HG03558 (cell line): ENCODE measurements at regions not wholly inside any gene's neighbourhood (a gene's known extent, or its start where the extent isn't known, plus 50 kb on each side); places are given as distances from the start of the nearest gene placed in this dataset.
"Not testable (repeated sequence)": the region's sequence is repeated elsewhere in the genome, so short reads cannot be mapped to it uniquely, and the experiment has no call there.

Experiments used
- ATAC-seq: cut with Tn5 transposase; IDR thresholded peaks from one replicate; pipeline ENCODE4 v1.9.1; 2021; ENCODE audit warnings: moderate number of reproducible peaks; ENCODE audit not compliant: unreplicated experiment; ENCODE audit errors: extremely low read depth

- ATAC-seq: no peak
These were observed 163.2 kb upstream of the INTU start for GRCh38 chr4:127469542-127469941.

GRCh38 chr4:127469959-127470809 lies 162.6 kb upstream of the INTU start:
- ATAC-seq: no peak

- not testable (repeated sequence) for ATAC-seq
These were observed 154.5 kb upstream of the INTU start for GRCh38 chr4:127478271-127478670.

GRCh38 chr4:127479031-127479622 lies 153.6 kb upstream of the INTU start:
- ATAC-seq: no peak

GRCh38 chr4:127482049-127482448 lies 150.7 kb upstream of the INTU start:
- no peak for ATAC-seq

GRCh38 chr4:127484117-127484516 lies 148.6 kb upstream of the INTU start:
- no peak for ATAC-seq

GRCh38 chr4:127486248-127486647 lies 146.5 kb upstream of the INTU start:
- ATAC-seq: no peak

- ATAC-seq: no peak
These were observed 141.2 kb upstream of the INTU start for GRCh38 chr4:127491571-127491970.

- not testable (repeated sequence) for ATAC-seq
These were observed 135.9 kb upstream of the INTU start for GRCh38 chr4:127496875-127497274.

GRCh38 chr4:127498366-127498765 lies 134.4 kb upstream of the INTU start:
- ATAC-seq: no peak

GRCh38 chr4:127500242-127500641 lies 132.5 kb upstream of the INTU start:
- no peak for ATAC-seq

- ATAC-seq: no peak
These were observed 131.7 kb upstream of the INTU start for GRCh38 chr4:127501103-127501502.

- no peak for ATAC-seq
These were observed 129.6 kb upstream of the INTU start for GRCh38 chr4:127503111-127503510.

- no peak for ATAC-seq
These were observed 127.6 kb upstream of the INTU start for GRCh38 chr4:127505203-127505602.

- no peak for ATAC-seq
These were observed 126.5 kb upstream of the INTU start for GRCh38 chr4:127506283-127506682.

- ATAC-seq: no peak
These were observed 123.6 kb upstream of the INTU start for GRCh38 chr4:127509155-127509554.

- not testable (repeated sequence) for ATAC-seq
These were observed 120.1 kb upstream of the INTU start for GRCh38 chr4:127512672-127513071.

GRCh38 chr4:127515259-127515658 lies 117.5 kb upstream of the INTU start:
- not testable (repeated sequence) for ATAC-seq

GRCh38 chr4:127518046-127518445 lies 114.7 kb upstream of the INTU start:
- ATAC-seq: no peak

- no peak for ATAC-seq
These were observed 111.3 kb upstream of the INTU start for GRCh38 chr4:127521463-127521862.

- no peak for ATAC-seq
These were observed 109.4 kb upstream of the INTU start for GRCh38 chr4:127523369-127523768.

- no peak for ATAC-seq
These were observed 107.1 kb upstream of the INTU start for GRCh38 chr4:127525608-127526007.
